Cerebellar nuclear complex (tissue), 1 donor: ENCODE measurements at regions not wholly inside any gene's neighbourhood (a gene's known extent, or its start where the extent isn't known, plus 50 kb on each side); places are given as distances from the start of the nearest gene placed in this dataset.

Experiments
- DNase-seq, 2 experiments: peaks; one replicate each; lab custom pipeline; 2025; lab: John Stamatoyannopoulos, UW

DNA sequence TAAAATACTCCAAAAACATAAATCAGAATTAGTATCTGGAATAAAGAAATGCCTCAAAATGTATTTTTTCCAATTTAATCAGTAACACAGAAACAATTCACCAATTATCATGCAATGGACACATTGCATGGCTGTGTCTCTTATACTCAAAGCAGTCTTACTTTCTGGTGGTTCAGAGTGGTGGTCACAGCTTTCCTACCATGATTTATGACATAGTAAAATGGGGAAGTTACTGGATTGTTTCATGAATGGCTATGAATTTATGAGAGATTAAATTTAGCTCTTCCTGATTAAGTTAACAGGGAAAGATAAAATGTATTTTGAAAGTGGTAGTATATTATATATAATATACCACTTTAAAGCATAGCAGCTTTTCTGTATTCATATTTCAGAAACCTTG, 331.5 kb upstream of the MAP3K7 start:
- no peak for DNase-seq

DNA sequence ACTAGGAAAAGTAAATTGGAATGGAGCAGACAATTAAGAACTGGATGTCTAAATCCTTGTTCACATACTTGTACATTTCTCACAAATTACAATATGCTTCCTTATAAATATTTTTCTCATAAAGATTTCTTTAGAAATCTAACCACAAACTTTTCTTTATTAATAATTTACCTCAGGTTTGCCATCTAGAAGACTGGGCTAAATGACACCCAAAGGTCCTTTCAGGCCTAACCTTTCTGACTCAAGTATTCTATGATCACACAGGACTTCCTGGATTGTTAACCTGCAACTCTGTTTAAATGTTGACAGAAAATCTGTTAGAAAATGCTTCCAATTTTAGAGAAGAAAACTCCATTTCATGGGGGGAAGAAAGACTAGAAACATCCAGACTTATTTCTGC, 330.5 kb upstream of the MAP3K7 start:
- DNase-seq = no peak

DNA sequence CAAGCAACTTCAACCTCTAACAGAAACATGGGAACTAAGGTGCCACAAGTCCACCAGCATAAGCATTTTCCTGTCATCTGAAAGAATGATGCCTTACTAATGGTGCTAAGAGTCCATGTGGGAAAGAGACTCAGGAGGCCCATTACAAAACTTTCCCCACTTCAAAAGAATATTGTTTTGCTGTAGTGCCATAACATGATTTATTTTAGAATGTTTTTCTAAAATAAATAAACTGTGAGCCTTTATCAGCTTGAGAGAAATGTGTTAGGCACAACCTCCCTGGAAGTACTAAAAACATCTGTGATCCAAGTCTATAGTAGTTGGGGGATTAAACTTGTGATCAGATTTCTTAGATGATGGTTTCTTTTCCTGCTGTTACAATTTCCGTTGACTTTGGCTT, 330.1 kb upstream of the MAP3K7 start:
- no peak for DNase-seq

DNA sequence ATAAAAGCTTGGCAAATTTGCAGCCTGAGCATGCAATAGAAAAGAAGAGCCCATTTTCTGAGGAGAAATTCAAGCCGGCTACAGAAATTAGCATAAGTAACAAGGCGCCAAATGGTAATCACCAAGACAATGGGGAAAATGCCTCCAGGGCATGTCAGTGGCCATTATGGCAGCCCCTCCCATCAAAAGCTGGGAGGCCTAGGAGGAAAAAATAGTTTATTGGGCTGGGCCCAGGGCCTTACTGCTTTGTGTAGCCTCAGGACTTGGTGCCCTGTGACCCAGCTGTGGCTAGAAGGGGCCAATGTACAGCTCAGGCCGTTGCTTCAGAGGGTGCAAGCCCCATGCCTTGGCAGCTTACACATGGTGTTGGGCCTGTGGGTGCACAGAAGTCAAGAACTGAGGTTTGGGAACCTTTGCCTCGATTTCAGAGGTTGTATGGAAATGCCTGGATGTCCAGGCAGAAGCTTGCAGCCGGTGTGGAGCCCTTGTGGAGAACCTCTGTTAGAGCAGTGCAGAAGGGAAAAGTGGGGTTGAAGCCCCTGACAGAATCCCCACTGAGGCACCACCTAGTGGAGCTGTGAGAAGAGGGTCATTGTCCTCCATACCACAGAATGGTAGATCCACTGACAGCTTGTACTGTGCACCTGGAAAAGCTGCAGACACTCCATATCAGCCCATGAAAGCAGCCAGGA, 328.5 kb upstream of the MAP3K7 start:
- DNase-seq = no peak

DNA sequence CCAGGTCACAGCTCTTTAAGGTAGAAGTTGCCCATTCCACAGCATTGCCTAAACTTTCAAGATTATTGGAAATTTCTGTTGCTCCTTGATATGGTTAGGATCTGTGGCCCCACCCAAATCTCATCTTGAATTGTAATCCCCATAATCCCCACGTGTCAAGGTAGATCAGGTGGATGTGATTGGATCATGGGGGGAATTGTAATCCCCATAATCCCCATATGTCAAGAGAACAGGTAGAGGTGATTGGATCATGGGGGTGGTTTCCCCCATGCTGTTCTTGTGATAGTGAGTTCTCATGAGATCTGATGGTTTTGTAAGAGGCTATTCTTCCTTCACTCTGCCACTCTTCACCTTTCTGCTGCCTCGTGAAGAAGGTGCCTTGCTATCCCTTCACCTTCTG, 327.4 kb upstream of the MAP3K7 start:
- no peak for DNase-seq

DNA sequence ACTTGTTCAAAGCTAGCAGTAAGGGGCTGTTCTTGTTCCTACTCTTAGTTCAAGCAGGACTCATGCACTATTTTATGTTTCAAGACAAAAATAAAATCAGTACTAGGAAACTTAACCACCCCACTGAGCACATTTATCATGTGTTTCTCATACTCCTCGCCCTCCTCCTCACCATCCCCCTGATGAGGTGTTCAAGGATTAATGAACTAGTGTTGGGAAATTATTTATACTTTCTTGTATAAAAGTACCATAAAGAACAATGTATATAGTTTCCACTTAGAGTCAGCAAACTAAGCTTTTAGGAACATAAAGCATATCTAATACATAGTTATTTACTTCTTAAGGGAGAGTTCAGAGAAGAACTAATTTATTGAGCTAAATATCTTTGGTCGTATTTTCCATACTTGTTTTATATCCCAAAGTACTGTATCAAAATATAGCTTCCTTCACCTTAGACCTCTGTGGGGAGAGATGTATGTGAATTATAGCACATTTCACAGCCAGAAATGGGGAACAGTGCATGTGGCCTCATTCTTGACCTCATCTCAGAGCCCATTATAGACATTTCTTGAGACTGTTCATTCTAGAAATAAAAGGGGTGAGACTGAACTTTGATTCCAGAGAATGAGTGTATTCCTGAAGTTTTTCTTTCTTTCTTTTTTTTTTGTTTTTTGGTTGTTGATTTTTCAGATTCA, 326.5 kb upstream of the MAP3K7 start:
- no peak for DNase-seq

DNA sequence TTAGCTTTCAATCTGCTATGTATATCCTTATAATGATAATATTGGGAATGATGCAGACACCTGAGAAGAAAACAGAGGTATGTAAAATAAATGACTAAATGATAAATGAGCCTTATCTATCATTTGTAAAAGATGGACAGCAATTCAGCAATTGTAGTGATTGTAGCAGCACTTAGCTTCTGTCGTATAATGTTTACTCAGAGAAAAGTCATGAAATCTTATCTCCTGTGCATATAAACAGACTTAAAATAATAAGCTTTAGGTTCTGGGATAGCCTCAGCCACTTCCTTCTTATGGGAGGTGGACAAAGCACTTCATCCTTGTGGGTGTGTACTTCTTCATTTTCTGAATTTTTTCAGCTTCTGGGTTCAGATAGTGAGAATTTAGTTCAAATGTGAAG, 324.8 kb upstream of the MAP3K7 start:
- no peak for DNase-seq

DNA sequence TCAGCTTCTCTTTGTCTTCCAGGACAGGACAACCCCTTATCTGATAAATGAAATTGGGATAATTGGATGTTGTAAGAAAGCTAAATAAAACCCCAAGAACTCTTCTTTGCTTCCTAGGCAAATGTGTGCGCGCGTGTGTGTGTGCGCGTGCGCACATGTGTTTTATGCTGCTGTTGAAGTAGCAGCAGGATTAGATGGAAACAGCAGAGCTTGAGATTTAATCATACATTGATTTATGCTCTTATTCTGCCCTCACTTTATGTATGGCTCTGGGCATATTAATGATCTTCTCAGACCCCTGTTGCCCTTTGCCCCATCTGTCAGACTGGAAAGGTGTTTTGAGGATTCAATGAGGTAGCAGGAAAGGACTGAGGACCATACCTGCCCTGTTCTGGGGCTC, 324.0 kb upstream of the MAP3K7 start:
- DNase-seq = no peak

DNA sequence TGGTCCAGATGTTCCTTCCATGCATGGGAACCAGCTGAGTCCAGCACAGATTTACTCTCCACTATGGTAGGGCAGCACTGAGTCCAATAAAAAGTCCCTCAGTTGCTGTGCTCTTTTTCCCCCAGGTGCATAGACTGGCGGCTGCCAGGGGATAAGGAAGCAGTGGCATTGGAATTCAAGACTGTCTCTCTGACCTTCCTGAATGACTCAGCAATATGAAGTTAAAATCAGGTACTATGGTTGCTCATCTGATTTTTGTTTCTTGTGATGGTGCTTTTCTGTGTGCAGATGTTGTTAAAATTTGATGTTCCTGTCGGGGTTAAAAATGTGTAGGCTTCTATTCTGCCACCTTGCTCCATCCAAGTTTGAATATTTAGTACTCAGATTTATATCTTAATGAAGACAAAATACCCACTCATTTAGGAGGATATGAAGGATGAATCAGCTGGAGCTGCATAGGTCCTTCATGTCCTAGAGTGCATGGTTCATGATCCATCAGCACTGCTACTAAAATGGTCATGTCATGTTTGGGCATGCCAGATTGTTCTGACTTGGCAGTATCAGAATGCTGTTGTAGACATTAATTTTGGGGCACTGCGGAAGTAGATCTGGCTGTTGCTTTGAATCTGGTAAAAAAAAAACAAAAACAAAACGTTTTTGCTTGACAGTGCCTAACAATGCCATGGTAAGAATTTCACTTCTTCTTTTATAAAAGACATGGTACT, 321.2 kb upstream of the MAP3K7 start:
- no peak for DNase-seq

DNA sequence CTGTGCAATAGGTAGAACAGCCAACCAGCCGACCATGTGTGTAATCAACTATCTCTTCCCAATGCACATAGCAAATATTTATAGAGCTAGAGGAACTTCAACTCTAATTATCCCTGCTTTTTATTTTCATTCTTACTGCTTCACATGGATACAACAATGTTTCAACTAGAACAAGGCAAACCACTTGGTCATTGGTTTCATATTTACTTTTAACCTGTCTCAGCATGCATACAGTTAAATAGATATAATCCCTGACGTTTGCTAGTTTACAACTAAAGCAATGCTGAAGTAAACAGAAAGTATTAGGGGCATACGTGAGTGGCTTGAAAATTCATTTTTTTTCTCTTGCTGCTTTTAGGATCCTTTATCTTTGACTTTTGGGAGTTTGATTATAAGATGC, 318.5 kb upstream of the MAP3K7 start:
- no peak for DNase-seq

DNA sequence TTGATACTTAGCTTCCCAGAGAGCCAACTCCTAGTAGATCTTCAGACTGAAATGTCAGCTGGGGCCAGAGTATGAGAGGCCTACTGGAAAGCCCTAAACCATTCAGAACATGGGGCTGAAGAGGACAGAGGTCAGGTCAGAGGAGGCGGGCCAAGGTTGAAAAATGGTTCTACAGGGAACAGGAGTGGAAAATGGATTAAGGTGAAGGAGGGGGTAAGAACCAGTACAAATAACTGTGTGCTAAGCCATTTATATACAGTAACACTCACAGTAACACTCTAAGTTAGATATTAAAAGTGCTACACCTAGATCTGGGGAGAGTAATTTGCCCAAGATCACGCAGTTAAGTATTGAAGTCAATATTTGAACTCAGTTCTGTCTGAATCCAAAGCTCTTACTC, 313.2 kb upstream of the MAP3K7 start:
- DNase-seq = no peak

DNA sequence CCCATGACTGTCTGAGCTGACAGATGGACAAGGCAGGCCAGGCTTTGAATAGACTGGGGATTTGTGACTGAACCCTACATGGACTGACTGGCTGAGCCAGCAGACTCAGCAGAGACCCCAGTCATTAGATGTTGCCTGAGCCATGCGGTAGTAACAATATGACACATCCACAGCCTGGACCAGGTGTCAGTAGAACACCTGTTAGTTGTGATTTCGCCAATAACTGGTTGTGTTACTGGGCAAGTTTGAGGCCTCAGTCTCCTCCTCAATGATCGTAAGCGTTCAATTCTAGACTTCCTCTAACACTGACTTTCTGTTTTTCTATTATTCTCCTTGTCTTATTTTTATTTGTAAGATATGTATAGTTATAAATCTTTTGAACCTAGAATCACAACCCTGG, 311.9 kb upstream of the MAP3K7 start:
- DNase-seq = no peak

DNA sequence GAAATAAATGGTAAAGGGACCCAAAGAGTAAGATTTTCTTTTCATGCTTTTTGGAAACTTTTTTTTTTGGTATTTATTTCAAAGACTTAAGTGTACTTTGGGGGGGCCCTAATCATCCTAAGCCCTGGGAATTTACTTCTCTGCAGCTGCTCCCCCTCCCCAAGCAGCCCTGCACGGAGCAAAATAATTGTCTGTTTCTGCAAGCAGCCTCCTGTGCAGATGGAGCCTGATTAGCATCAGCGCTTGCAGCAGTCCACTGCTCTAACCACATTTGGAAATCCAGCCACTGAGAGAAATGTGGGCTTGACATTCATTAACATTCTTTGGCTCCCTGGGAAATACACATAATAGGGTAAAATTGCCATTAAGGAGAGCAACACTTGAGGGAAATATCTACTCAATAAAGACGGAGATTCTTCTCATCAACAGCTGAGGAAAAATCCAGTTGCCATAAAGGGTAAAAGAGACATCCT, 309.2 kb upstream of the MAP3K7 start:
- DNase-seq = no peak

DNA sequence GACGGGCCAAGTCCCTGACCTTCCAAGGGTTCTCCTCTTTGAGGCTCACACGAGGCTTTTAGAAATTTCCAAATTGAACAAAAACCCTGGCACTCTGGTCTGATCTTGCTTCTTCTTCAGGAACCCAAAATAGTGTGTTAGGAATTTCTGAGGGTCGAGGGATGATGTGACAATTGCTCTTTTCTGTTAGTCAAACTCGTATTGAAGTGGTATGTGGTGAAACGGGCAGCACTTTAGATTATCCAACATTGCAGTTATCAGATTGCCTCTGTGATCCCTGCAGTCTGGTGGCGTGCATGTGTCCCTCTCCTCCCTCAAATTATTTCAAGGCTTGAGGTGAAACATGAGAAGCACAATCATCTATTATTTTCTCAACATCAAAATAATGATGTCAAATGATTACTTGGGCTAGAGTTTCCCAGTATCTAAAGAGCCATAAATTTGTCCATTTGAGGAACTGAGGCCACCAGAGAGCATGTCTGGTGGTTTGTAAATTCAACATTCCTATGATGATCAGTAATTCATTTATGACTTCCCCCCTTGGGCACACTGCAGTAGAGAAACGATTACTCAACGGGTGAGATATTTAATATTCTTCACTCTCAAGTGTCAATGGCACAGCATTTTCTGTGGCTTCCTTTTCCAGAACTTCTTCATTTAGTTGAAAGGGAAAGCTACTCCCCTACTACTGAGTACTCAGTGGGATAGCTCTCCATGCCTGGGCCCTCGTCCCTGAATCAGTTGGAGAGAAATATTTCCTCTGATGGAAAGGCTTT, 308.6 kb upstream of the MAP3K7 start:
- DNase-seq = no peak

DNA sequence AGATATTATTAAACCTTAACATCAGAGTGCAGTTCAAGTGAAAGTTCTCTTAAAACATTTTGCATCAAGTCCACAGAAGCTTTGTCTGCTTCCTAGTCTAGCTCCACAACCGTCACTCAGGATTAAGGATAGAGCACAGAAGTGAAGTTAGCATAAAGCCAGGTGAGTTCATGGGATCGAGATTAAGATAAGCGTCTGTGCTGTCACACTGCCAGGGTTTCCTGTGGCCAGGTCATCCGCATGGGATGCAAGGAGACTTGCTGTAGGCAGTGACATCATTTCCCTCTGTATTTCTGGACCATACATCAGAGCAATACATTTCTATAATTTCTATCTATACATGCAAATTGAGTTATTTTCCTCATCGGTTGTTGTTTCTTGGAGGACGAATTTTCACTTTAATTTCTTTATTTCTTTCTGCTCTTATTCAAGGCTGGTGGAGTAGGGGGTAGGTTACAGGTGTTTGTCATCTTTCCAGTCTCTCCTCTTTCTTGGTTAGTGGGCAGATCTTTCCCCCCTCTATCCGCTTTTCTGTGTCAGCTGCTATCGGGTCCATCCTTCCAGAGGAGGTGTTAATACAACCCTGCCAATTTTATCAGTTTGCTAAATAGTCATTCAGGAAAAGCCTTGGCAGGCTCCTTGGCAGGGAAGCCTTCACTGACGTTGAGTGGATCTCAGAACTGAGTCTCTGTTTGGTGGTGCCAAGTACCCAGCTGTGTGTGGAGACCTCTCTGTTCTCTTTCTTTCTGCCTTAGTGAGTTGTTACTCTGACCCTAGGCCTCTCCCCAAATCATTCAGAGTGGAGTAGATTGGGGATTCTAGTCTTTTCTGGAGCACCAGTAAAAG, 307.6 kb upstream of the MAP3K7 start:
- DNase-seq = no peak

DNA sequence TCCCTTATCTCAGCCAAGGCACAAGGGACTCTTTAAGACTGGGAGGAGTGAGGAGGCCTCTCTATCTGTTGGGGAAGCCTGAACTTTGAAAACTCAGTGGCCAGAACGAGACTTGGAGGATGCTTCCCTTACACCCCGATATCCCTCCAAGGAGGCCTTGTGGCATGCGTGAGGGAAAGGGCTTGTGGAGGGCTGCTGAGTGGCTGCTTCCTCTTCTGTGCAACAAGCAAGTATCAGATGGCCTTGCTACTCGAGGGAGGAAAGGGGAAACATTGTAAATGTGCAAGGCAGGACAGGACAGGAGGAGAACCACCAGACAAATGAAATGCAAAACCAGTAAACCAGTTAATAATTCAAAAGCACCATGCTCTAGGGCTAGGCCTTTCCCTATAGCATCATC, 306.5 kb upstream of the MAP3K7 start:
- no peak for DNase-seq

DNA sequence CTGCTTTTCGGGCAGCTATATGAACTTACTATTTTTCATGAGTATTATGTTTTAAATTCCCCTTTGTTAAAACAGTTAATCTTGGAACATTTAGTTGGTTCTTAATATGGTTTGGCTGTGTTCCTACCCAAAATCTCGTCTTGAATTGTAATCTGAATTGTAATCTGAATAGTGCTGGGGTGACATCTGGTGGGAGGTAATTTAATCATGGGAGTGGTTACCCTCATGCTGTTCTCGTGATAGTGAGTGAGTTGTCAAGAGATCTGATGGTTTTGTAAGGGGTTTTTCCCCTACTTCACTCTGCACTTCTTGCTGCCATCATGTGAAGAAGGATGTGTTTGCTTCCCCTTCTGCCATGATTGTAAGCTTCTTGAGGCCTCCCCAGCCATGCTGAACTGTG, 305.4 kb upstream of the MAP3K7 start:
- no peak for DNase-seq

DNA sequence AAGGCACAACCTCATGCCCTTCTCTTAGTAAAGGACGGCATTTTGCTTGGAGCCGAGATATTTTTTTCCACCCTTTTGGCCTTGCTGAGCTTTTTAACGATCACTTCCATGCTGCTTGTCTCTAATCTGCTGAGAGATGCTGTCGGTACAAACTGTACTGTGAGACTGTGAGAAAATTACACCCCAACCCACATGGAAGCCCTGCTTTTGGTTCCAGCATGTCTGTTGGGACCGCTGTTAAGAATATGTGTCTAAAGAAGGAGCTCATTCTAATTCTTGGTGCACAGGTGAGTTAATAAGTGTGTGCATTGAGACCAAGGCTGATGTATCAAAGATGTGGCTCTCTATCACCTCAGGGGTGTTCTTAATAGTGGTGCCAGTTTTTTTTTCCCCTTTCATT, 304.5 kb upstream of the MAP3K7 start:
- no peak for DNase-seq

DNA sequence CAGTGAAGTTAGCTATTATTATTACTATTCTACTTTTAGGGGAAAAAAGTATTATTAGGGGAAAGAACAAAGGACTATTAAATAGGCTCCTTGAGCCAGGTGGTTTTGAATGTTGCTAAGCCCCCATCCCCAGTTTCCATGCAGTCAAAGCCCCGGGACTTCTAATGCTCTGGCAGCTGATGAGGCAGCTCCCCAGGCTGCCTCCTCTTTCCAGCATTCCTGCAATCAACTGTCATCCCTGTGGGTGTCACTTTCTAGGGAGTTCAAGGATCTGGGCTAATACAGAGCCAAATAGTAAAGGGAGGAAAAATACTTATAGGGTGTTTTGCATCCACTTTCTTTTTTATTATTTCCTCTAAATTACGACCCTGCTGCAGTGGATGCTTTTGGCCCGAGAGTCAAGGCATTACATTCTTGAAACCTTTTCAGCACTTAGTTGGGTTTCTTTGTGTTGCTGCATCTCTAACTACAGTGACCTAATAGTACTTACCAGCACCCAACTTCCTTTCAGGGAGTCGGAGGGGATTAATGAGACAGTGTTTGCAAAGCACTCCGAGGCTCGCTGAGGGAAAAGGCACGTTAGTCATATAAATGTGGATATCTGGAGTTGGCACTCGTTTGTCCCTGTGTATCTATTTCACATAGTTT, 303.9 kb upstream of the MAP3K7 start:
- DNase-seq = no peak

DNA sequence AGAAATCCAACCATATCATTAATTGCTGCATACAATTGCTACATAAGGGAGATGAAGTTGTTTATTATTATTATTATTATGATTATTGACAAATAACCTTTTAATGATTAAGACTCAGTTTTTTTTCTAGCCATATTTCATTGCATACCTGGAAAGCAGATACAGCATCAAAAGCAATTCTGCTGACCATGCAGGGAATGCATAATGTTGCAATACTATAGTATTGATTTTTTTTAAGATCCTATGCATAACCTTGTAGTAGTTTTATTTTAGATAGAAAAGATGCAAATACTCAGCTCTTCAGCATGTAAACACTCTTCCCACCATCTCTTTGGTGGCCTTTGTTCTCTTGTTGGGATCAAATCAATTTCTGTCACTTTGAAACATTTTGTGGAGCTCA, 300.9 kb upstream of the MAP3K7 start:
- no peak for DNase-seq

DNA sequence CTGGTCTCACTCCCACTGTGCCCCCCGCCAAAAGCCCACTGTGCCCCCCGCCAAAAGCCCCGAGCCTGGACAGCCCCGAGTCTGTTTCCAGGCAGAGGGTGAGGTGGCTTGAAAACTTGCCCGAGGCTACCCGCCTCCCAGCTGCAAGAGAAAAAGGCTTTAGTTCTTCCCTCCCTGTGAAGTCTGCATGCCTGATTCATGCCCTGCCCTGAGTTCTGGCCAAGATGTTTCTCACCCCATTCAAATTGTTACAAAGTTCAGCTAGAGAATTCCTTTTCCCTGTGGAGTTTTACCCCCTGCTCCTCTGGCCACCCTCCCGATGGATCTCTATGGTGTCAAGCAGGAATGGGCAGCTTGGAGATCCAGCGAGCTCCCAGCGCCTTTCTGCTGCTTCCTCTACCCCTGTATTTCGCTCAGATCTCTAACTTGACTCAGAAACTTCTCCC, 298.8 kb upstream of the MAP3K7 start:
- no peak for DNase-seq
